PC-9 (cell line): ENCODE measurements at regions not wholly inside any gene's neighbourhood (a gene's known extent, or its start where the extent isn't known, plus 50 kb on each side); places are given as distances from the start of the nearest gene placed in this dataset.

ENCODE experiments used
- BruUV-seq: library from RNA; stranded (reverse); fragments of 400-500 nt; replicated peaks from 2 replicates; lab custom pipeline; 2021; lab: Mats Ljungman, UMichigan
- CTCF ChIA-PET: fragments of 300-600 bp; sonication (Branson Sonifier 250); formaldehyde crosslinking; loops from one replicate; lab custom pipeline; 2022; ENCODE audit warnings: antibody characterized with exemption; lab: Charles Lee
- POLR2A ChIA-PET: fragments of 300-600 bp; sonication (Branson Sonifier 250); formaldehyde crosslinking; loops from one replicate; lab custom pipeline; 2022; ENCODE audit warnings: antibody characterized with exemption; ENCODE audit not compliant: unreplicated experiment; lab: Charles Lee
- DNase-seq, 2 experiments: peaks; one replicate each; pipeline versions ENCODE4 v3.0.0 to v3.0.0-alpha.2; 2015 to 2022; ENCODE audit warnings: mixed read lengths in 1 of 2
- H2AFZ ChIP-seq: fragments of 200-600 bp; sonication (generic); 2 replicates; pipeline ENCODE4 v1.8.1; 2017; ENCODE audit warnings: antibody characterized with exemption
- H3F3A ChIP-seq: fragments of 200-600 bp; sonication (generic); 2 replicates; pipeline ENCODE4 v1.8.1; 2017; ENCODE audit warnings: antibody characterized with exemption, mild to moderate bottlenecking, low read depth; ENCODE audit not compliant: insufficient read depth
- H3K27ac ChIP-seq: fragments of 200-600 bp; sonication (generic); 2 replicates; pipeline ENCODE4 v1.6.1; 2016; ENCODE audit warnings: mixed run types
- H3K27me3 ChIP-seq: fragments of 200-600 bp; sonication (generic); 2 replicates; pipeline ENCODE4 v1.6.1; 2016; ENCODE audit warnings: low read depth, mixed run types; ENCODE audit not compliant: insufficient read depth
- H3K36me3 ChIP-seq: fragments of 200-600 bp; sonication (generic); 2 replicates; pipeline ENCODE4 v1.6.1; 2016; ENCODE audit warnings: low read depth, mixed run types
- H3K4me1 ChIP-seq: fragments of 200-600 bp; sonication (generic); replicated peaks from 2 replicates; pipeline ENCODE4 v1.6.1; 2016; ENCODE audit warnings: mixed run types; ENCODE audit not compliant: insufficient read depth
- H3K4me2 ChIP-seq: fragments of 200-600 bp; sonication (generic); 2 replicates; pipeline ENCODE4 v1.6.1; 2017; ENCODE audit warnings: mixed run types
- H3K4me3 ChIP-seq: fragments of 200-600 bp; sonication (generic); 2 replicates; pipeline ENCODE4 v1.6.1; 2016; ENCODE audit warnings: mixed run types
- H3K79me2 ChIP-seq: fragments of 200-600 bp; sonication (generic); 2 replicates; pipeline ENCODE4 v1.6.1; 2017; ENCODE audit warnings: low read depth, mixed run types
- H3K9me2 ChIP-seq: fragments of 200-600 bp; sonication (generic); 2 replicates; pipeline ENCODE4 v1.8.1; 2017; ENCODE audit warnings: mild to moderate bottlenecking; ENCODE audit not compliant: insufficient read depth
- H3K9me3 ChIP-seq: fragments of 200-600 bp; sonication (generic); 2 replicates; pipeline ENCODE4 v1.8.1; 2016; ENCODE audit warnings: low read depth; ENCODE audit not compliant: insufficient read depth
- H4K20me1 ChIP-seq: fragments of 200-600 bp; sonication (generic); 2 replicates; pipeline ENCODE4 v1.8.1; 2017; ENCODE audit not compliant: insufficient read depth
- EZH2 ChIP-seq: fragments of 200-600 bp; sonication (generic); IDR thresholded peaks from 2 replicates; pipeline ENCODE4 v1.8.0; 2017; ENCODE audit warnings: antibody characterized with exemption, low read depth
- intact Hi-C: fragments of 100-400 bp; cut with micrococcal nuclease; formaldehyde crosslinking; loops from one replicate; pipeline ENCODE4 v1.10.0; 2022; ENCODE audit not compliant: unreplicated experiment
- TF ChIP-seq, protein P1 (sequence below): fragments of 200-600 bp; sonication (generic); conservative IDR thresholded peaks from 2 replicates; pipeline ENCODE4 v1.6.1; 2017; ENCODE audit warnings: mixed run types, antibody characterized with exemption, mild to moderate bottlenecking, moderate library complexity

DNA sequence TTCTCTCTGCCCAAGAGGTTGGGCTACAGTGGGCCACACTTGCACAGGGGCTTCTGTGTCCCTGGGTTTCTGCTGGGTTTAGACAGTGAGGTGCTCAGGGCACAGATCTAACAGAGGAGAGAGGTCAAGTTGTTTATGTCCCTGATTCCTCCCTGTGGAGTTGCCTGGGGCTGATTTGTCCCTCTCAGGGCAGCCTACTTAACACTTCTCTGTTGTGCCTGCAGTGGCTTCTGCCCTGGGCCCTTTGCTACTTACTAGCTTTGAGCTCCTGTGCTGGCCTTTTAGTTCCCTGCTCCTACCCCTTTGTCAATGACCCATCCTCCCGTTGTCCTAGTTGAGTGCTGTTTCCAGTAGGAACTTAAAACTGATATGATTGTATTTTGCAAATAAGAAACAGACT lies 114.0 kb upstream of the RGMA start:
- H2AFZ ChIP-seq, result no peak overlapping the region
- no peak overlapping the region for H3K4me2 ChIP-seq
- ChIA-PET POLR2A (no interaction called here), CTCF (no interaction called here)
- H4K20me1 ChIP-seq, result no peaks in the 10 kb centered on the region; the same call in 1 of the 2 replicates
- peaks cover 85% of the 10 kb centered on the region for H3K27me3 ChIP-seq
- no peaks in the 10 kb centered on the region for H3K79me2 ChIP-seq
- no peaks in the 10 kb centered on the region for H3K36me3 ChIP-seq
- H3K4me1 ChIP-seq, result no peaks in the 10 kb centered on the region
- no TSS peak for BruUV-seq
- H3K4me3 ChIP-seq, result no peak overlapping the region
- no peak overlapping the region for H3K27ac ChIP-seq
- H3K9me2 ChIP-seq, result no peaks in the 10 kb centered on the region
- no peak for DNase-seq
- no peaks in the 10 kb centered on the region for H3F3A ChIP-seq
- intact Hi-C loops, result no loop called here
- no peaks in the 10 kb centered on the region for H3K9me3 ChIP-seq
- TF ChIP-seq EZH2, result no peak
- TF ChIP-seq, protein P1, sequence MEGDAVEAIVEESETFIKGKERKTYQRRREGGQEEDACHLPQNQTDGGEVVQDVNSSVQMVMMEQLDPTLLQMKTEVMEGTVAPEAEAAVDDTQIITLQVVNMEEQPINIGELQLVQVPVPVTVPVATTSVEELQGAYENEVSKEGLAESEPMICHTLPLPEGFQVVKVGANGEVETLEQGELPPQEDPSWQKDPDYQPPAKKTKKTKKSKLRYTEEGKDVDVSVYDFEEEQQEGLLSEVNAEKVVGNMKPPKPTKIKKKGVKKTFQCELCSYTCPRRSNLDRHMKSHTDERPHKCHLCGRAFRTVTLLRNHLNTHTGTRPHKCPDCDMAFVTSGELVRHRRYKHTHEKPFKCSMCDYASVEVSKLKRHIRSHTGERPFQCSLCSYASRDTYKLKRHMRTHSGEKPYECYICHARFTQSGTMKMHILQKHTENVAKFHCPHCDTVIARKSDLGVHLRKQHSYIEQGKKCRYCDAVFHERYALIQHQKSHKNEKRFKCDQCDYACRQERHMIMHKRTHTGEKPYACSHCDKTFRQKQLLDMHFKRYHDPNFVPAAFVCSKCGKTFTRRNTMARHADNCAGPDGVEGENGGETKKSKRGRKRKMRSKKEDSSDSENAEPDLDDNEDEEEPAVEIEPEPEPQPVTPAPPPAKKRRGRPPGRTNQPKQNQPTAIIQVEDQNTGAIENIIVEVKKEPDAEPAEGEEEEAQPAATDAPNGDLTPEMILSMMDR, result no peak

DNA sequence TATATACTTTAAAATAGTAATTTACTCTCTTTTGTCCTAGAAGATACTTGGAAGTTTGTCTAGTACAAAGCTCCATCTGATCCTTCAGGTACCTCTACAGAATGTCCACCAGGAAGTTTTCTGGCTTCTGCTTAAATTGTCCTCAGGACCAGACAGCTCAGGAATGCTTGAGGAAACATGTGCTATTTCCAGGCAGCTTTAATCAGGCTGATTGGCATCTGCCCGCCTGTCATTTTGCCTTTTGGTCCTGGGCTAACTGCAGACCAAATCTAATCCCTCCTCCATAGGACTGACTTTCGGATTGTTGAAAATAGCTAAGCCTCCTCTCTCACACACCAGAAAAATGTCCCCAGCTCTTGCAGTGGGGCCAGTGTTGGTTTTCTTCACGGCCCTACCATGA lies 113.4 kb upstream of the RGMA start:
- ChIA-PET CTCF (no interaction called here), POLR2A (no interaction called here)
- DNase-seq, result no peak
- Histone ChIP-seq H3K27ac (no peak overlapping the region), H3K4me2 (no peak overlapping the region), H3F3A (no peaks in the 10 kb centered on the region), H4K20me1 (no peaks in the 10 kb centered on the region; the same call in 1 of the 2 replicates), H3K27me3 (peaks cover 79% of the 10 kb centered on the region), H3K9me2 (no peaks in the 10 kb centered on the region), H3K79me2 (no peaks in the 10 kb centered on the region), H3K4me3 (no peak overlapping the region), H3K36me3 (no peaks in the 10 kb centered on the region), H3K9me3 (no peaks in the 10 kb centered on the region), H2AFZ (no peak overlapping the region), H3K4me1 (no peaks in the 10 kb centered on the region)
- intact Hi-C loops, result no loop called here
- TF ChIP-seq, protein P1, result no peak
- BruUV-seq, result no TSS peak

DNA sequence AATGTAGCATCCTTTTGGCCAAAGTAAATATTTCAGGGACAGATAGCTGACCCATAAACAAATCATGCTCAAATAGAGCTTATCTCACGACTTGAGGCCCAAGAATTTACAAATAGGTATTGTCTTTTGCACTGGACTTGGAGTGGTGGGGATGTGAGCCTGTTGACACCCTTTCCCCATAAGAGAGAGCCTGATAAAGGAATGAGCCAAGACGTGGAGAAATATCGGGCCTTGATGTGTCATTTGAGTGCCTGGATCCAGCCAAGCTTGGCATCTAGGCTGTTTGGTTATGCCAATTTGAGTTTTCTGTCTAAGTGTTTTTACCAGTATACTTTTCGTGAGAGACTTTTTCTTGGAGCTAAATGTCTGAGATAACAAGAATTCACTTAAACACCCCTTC lies 112.9 kb upstream of the RGMA start:
- TF ChIP-seq, protein P1, result no peak
- TF ChIP-seq EZH2, result no peak

More for the DNA sequence above, 112.9 kb upstream of the RGMA start:
- peaks cover 74% of the 10 kb centered on the region for H3K27me3 ChIP-seq
- H3K9me3 ChIP-seq, result no peaks in the 10 kb centered on the region
- intact Hi-C loops, result no loop called here
- H3K36me3 ChIP-seq, result no peaks in the 10 kb centered on the region
- H3K4me2 ChIP-seq, result no peak overlapping the region
- no peak overlapping the region for H3K27ac ChIP-seq
- no TSS peak for BruUV-seq
- ChIA-PET CTCF (no interaction called here), POLR2A (no interaction called here)
- H3K4me3 ChIP-seq, result no peak overlapping the region
- H2AFZ ChIP-seq, result no peak overlapping the region
- no peaks in the 10 kb centered on the region for H3K4me1 ChIP-seq
- H3K9me2 ChIP-seq, result no peaks in the 10 kb centered on the region
- no peaks in the 10 kb centered on the region for H3K79me2 ChIP-seq
- no peaks in the 10 kb centered on the region; the same call in 1 of the 2 replicates for H4K20me1 ChIP-seq
- H3F3A ChIP-seq, result no peaks in the 10 kb centered on the region
- DNase-seq, result no peak
